ENCODE measurements at regions not wholly inside any gene's neighbourhood (a gene's known extent, or its start where the extent isn't known, plus 50 kb on each side); places are given as distances from the start of the nearest gene placed in this dataset.

GRCh38 chr9:108544866-108545265, 310.9 kb downstream of the ACTL7B start:
- no peak for TF ChIP-seq CTCF (IDR thresholded peaks at IDR 0.05 in 2 of 3, conservative IDR thresholded peaks at IDR 0.05 in 1 of 3; ENCODE audit: borderline replicate concordance in 1 of 3, insufficient read depth in 1 of 3, low read depth in 2 of 3, low read length in 2 of 3)
- TF ChIP-seq POLR2A (IDR thresholded peaks at IDR 0.05; ENCODE audit: borderline replicate concordance, extremely low read depth, insufficient read depth, insufficient read length) = no peak

Measured in HCT116 (cell line).